ENCODE measurements at regions not wholly inside any gene's neighbourhood (a gene's known extent, or its start where the extent isn't known, plus 50 kb on each side); places are given as distances from the start of the nearest gene placed in this dataset.
"Not testable (repeated sequence)": the region's sequence is repeated elsewhere in the genome, so short reads cannot be mapped to it uniquely, and the experiment has no call there.

DNA sequence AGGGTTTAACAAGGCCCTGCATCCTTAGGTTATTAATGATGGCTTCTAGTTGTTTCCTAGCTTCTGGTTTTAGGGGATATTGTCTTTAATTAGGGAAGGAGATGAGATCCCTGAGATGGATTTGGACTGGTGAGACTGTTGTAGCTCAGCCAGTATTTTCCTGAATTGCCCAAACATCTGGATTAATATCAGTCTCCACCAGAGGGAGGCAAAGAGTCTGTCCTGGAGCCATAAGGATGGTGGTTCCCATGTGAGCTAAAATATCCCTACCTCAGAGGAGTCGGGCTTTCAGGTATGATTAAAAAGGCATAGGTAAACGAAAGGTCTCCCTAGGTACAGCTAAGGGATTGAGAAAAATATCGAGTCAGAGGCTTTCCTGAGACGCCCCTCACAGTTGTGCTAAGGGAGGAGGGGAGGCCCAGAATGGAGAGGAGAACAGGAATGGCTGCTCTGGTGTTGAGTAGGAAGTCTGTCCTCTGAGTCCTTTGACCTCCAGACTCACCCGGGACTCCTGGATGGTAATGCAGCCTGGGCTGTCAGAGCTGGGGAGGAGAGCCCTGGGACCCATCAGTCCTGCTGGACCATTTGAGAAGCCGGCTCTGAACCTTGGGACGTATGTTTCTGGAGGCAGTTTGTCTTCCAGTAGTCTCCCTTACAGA is 130.3 kb upstream of the PLGLB1 start:
- TF ChIP-seq, protein P1, sequence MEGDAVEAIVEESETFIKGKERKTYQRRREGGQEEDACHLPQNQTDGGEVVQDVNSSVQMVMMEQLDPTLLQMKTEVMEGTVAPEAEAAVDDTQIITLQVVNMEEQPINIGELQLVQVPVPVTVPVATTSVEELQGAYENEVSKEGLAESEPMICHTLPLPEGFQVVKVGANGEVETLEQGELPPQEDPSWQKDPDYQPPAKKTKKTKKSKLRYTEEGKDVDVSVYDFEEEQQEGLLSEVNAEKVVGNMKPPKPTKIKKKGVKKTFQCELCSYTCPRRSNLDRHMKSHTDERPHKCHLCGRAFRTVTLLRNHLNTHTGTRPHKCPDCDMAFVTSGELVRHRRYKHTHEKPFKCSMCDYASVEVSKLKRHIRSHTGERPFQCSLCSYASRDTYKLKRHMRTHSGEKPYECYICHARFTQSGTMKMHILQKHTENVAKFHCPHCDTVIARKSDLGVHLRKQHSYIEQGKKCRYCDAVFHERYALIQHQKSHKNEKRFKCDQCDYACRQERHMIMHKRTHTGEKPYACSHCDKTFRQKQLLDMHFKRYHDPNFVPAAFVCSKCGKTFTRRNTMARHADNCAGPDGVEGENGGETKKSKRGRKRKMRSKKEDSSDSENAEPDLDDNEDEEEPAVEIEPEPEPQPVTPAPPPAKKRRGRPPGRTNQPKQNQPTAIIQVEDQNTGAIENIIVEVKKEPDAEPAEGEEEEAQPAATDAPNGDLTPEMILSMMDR (IDR thresholded peaks at IDR 0.05) = not testable (repeated sequence)
- TF ChIP-seq POLR2A, POLR2AphosphoS5, EP300 (IDR thresholded peaks at IDR 0.05): not testable (repeated sequence)
